ENCODE measurements at regions not wholly inside any gene's neighbourhood (a gene's known extent, or its start where the extent isn't known, plus 50 kb on each side); places are given as distances from the start of the nearest gene placed in this dataset.
"Not testable (repeated sequence)": the region's sequence is repeated elsewhere in the genome, so short reads cannot be mapped to it uniquely, and the experiment has no call there.

DNA sequence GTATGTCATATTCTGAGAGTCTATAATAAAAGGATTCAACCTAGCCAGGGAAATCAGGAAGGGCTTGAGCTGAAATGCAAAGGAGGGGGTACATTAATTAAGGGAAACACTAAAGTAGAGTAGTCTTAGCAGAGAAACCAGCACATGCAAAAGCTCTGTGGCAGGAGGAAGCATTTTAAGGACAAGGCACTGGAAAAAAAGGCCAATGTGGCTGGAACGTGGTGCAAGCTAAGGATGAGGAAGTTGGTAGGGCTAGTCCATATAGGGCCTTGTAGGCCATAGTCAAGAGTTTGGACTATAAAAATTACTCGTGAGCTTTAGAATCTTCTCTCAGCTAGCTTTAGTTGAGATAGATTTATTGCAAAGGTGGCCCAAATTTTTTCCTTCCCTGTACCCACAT lies 75.2 kb upstream of the TOP1 start:
- H3K4me3 ChIP-seq (replicated peaks; ENCODE audit: low read depth, low read length): no peak overlapping the region
- TF ChIP-seq, protein P1, sequence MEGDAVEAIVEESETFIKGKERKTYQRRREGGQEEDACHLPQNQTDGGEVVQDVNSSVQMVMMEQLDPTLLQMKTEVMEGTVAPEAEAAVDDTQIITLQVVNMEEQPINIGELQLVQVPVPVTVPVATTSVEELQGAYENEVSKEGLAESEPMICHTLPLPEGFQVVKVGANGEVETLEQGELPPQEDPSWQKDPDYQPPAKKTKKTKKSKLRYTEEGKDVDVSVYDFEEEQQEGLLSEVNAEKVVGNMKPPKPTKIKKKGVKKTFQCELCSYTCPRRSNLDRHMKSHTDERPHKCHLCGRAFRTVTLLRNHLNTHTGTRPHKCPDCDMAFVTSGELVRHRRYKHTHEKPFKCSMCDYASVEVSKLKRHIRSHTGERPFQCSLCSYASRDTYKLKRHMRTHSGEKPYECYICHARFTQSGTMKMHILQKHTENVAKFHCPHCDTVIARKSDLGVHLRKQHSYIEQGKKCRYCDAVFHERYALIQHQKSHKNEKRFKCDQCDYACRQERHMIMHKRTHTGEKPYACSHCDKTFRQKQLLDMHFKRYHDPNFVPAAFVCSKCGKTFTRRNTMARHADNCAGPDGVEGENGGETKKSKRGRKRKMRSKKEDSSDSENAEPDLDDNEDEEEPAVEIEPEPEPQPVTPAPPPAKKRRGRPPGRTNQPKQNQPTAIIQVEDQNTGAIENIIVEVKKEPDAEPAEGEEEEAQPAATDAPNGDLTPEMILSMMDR (IDR thresholded peaks at IDR 0.05; ENCODE audit: low read length, missing control alignments): no peak
- DNase-seq (ENCODE audit: low read depth): no peak

DNA sequence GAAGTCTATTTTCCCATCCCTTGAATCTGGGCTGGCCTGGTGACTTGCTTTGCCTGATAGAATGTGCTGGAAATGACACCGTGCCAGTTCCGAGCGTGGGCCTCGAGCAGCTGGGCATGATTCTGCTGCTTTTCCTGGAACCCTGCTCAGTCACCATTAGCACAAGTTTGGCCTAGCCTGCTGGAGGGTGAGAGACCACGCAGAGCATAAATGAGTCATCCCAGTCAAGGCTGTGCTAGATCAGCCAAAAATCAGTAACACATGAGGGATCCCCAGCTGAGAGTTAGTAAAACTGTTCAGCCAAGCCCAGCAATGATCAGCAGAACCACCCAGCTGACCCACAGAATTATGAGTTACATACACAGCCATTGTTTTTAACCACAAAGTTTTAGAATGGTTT lies 74.8 kb upstream of the TOP1 start:
- TF ChIP-seq, protein P1 (IDR thresholded peaks at IDR 0.05; ENCODE audit: low read length, missing control alignments): no peak
- no peak for DNase-seq (ENCODE audit: low read depth)
- H3K4me3 ChIP-seq (replicated peaks; ENCODE audit: low read depth, low read length): no peak overlapping the region

DNA sequence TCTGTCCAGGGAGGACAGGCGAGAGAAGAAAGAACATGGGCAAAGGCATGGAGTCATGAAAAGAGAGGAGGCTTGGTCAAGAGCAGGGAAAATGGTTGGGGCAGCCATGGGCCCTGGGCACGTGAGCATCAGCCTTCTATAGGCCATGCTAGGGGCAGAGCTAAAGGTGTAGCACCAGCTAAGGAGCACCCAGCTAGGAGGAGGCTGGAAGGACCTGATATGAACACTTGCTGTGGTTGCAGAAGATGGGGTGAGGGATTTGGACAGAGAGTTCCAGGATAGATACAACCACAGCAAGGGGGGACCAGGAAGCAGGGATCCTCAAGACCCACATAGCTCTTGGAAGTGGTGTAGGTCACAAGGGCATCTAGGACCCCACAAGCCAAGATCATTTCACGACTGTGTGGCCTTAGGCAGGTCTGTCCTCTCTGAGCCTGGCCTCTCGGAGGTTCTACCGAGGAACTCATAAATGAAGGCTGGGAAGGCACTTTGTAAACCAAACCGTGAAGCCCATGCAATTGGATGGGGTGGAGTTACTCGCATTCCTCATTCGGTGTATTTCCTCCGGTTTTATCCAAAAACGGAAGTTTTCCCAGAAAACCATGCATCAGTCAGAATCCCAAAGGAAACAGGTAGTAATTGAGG lies 74.0 kb upstream of the TOP1 start:
- TF ChIP-seq, protein P1 (IDR thresholded peaks at IDR 0.05; ENCODE audit: low read length, missing control alignments): no peak
- DNase-seq (ENCODE audit: low read depth): no peak
- H3K4me3 ChIP-seq (replicated peaks; ENCODE audit: low read depth, low read length): no peak overlapping the region

DNA sequence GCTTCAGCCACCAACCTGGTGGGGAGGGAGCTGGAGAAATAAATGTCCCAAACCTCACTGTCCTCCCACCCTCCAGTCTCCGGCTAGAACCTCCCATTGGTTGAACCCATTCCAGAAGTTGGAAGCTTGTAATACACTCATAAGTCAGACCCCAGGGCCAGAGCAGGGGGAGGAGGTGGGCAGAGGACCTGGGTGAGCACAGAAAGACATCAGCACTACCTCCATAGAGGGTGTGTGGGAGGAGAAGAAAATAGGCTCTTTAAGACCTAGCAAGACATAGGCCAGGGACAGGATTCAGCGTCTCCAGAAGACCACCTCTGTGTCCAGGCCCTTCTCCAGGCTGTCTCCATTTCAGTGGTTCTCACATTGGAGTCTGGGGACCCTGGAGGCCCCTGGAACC lies 73.3 kb upstream of the TOP1 start:
- TF ChIP-seq, protein P1 (IDR thresholded peaks at IDR 0.05; ENCODE audit: low read length, missing control alignments): no peak
- no peak overlapping the region for H3K4me3 ChIP-seq (replicated peaks; ENCODE audit: low read depth, low read length)
- no peak for DNase-seq (ENCODE audit: low read depth)

DNA sequence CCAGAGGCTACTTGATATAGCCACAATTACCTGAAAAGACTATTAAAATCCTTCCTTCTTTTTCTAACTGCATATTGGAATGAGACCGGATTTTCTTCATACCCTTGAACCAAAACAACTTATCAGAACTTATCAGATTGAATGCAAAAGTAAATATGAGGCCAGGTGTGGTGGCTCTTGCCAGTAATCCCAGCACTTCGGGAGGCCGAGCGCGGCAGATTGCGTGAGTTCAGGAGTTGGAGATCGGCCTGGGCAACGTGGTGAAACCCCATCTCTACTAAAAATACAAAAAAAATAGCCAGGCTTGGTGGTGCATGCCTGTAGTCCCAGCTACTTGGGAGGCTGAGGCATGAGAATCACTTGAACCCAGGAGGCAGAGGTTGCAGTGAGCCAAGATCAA lies 72.8 kb upstream of the TOP1 start:
- not testable (repeated sequence) for H3K4me3 ChIP-seq (replicated peaks; ENCODE audit: low read depth, low read length); DNase-seq (ENCODE audit: low read depth)

DNA sequence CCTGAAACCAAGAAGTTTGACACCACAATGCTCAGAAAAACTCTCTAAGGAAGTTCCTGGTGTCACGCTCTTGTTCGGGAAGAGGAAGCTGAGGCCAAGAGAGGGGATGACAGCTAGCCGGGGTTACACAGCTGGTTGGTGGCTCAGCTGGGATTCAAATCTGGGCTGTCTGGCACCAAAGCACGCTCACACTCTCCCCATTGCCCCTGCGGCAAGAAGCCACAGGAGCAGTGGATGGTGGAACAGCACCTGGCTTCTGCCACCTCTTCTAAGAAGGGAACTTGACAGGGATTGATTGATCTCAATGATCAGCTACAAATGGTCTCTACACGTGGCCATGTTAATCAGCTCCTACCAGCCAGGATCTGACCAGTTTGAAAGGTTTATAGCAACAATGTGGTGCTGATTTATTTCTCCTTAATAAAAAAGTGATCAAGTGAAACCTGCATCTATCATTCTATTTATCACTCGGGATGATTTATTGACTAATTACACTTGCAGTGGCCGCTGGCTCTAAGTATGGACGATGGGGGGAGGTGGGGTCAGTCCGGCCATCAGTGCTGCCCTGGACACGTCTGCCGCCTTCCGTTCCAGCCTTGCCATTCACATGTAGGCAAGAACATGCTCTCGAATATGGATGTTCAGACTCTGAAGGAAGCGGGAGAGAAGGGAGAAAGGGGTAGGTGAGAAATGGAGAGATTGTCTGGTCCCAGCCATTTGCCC lies 71.9 kb upstream of the TOP1 start:
- no peak for DNase-seq (ENCODE audit: low read depth)
- TF ChIP-seq, protein P1 (IDR thresholded peaks at IDR 0.05; ENCODE audit: low read length, missing control alignments): no peak

DNA sequence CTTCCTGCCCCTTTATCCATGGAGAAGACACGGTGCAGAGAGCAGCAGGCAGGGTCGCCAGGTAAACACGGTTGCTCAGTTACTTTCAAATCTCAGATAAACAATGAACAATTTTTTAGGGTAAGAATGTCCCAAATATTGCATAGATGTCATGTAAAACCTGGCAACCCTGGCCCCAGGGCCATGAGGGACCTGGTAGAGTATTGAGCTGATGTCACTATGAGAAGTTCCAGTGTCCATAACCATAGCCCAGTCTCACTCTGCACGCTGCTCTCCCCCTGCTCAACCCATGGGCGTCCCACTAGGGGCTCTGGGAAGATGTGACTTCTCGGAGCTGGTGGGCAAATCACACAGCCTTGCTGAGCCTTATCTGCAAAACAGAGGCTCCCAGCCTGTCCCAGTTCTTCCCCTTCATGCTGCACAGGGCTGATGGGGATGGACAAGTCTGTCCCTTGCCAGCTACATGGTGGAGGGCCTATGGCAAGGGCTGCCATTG lies 71.3 kb upstream of the TOP1 start:
- TF ChIP-seq, protein P1 (IDR thresholded peaks at IDR 0.05; ENCODE audit: low read length, missing control alignments): no peak

More for the DNA sequence above, 71.9 kb upstream of the TOP1 start:
- H3K4me3 ChIP-seq (replicated peaks; ENCODE audit: low read depth, low read length): no peak overlapping the region

More for the DNA sequence above, 71.3 kb upstream of the TOP1 start:
- DNase-seq (ENCODE audit: low read depth): no peak
- no peak overlapping the region for H3K4me3 ChIP-seq (replicated peaks; ENCODE audit: low read depth, low read length)

Measured in fibroblast of pulmonary artery (primary cell).